ENCODE measurements at regions not wholly inside any gene's neighbourhood (a gene's known extent, or its start where the extent isn't known, plus 50 kb on each side); places are given as distances from the start of the nearest gene placed in this dataset.

DNA sequence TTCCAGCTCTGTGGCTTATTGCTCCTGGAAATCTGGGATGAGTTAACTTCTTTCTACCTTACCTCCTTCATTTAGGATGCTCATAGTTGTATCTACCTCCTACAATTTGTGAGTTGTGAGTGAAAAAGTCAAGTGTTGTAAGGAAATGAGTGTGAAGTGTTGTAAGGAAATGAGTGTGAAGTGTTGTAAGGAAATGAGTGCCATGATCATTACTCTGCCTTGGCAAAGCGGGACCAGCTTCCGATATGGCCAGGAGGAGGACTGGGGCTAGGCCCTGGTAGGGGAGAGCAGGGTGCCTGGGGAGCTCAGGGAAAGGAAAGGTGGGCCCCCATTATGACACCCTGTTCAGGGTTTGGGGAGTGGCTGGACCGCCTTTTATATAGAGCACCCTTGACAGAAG, 435.2 kb downstream of the FGF9 start:
- Mint-ChIP-seq H3K4me1 (ENCODE audit: low read depth) (peaks cover 28% of the 10 kb centered on the region), H3K4me3 (no peak overlapping the region), H3K27ac (no peak overlapping the region)

DNA sequence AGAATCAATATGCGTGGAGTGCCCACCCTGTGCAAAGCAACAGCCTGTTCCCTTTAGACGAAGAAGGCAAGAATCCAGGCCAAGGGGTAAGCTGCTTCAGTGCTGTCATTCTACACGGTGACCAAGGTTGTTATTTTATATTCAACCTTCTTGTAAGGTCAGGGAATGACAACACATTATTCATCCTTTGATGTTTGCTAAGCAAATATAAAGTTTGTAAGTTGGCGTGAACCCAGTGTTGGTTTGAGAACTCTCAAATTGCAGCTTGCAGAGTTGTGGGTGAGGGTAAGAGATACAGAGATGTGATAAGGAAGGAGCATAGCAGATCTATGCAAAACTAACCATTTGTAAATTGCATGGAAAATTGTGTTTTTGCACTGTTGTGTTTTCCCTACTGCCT, 436.7 kb downstream of the FGF9 start:
- Mint-ChIP-seq H3K4me1 (ENCODE audit: low read depth) (peaks cover 32% of the 10 kb centered on the region), H3K27me3 (ENCODE audit: low read depth) (no peaks in the 10 kb centered on the region), H3K27ac (no peak overlapping the region), H3K36me3 (ENCODE audit: low read depth) (peaks cover 2% of the 10 kb centered on the region), H3K9me3 (peaks cover 16% of the 10 kb centered on the region), H3K4me3 (peak overlapping the region; percentile 42)

More for the DNA sequence above, 435.2 kb downstream of the FGF9 start:
- H3K9me3 Mint-ChIP-seq, result peaks cover 24% of the 10 kb centered on the region
- peaks cover 4% of the 10 kb centered on the region for H3K36me3 Mint-ChIP-seq (ENCODE audit: low read depth)
- no peaks in the 10 kb centered on the region for H3K27me3 Mint-ChIP-seq (ENCODE audit: low read depth)

DNA sequence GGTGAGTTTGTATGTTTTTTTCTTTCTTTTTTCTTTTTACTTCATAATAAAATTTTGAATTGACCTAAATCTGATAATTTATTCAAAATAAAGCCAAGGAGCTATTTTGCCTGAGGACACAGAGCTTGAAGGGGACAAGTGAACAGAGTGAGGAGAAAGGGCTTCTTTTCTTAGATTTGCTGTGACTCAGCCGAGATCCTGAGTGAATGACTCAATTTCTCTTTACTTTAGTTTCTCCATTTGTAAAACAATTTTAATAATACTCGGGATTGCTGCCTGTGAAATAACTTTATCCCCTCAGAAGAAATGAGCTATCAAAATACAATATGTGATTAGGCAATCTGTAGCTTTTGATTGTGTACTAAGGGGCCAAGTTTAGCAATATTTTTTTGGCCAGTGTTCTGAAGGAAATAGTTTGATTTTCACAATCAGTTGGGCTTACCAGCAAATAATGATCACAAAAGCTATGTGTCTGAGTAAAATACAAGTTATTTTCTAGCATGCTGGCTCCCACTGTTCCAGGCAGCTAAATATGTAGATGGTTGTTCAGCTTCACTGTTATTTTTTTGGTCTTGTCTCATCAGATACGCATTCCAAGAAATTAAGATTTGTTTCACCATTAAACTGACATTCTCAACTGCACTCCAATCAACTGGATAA, 437.5 kb downstream of the FGF9 start:
- H3K27ac Mint-ChIP-seq, result peak overlapping the region; percentile 47
- H3K9me3 Mint-ChIP-seq, result peaks cover 19% of the 10 kb centered on the region

GRCh38 chr13:22108979-22109378, 438.1 kb downstream of the FGF9 start:
- H3K4me3 Mint-ChIP-seq, result no peak overlapping the region
- peaks cover 21% of the 10 kb centered on the region for H3K9me3 Mint-ChIP-seq
- peaks cover 5% of the 10 kb centered on the region for H3K36me3 Mint-ChIP-seq (ENCODE audit: low read depth)
- no peaks in the 10 kb centered on the region for H3K27me3 Mint-ChIP-seq (ENCODE audit: low read depth)
- peaks cover 35% of the 10 kb centered on the region for H3K4me1 Mint-ChIP-seq (ENCODE audit: low read depth)
- no peak overlapping the region for H3K27ac Mint-ChIP-seq

More for the DNA sequence above, 437.5 kb downstream of the FGF9 start:
- H3K4me3 Mint-ChIP-seq, result no peak overlapping the region
- no peaks in the 10 kb centered on the region for H3K27me3 Mint-ChIP-seq (ENCODE audit: low read depth)
- H3K4me1 Mint-ChIP-seq (ENCODE audit: low read depth), result peaks cover 32% of the 10 kb centered on the region
- peaks cover 4% of the 10 kb centered on the region for H3K36me3 Mint-ChIP-seq (ENCODE audit: low read depth)

- no peaks in the 10 kb centered on the region for H3K27me3 Mint-ChIP-seq (ENCODE audit: low read depth)
- peaks cover 7% of the 10 kb centered on the region for H3K36me3 Mint-ChIP-seq (ENCODE audit: low read depth)
- H3K27ac Mint-ChIP-seq, result no peak overlapping the region
- H3K4me3 Mint-ChIP-seq, result no peak overlapping the region
- H3K4me1 Mint-ChIP-seq (ENCODE audit: low read depth), result peaks cover 47% of the 10 kb centered on the region
- peaks cover 18% of the 10 kb centered on the region for H3K9me3 Mint-ChIP-seq
These were observed 439.5 kb downstream of the FGF9 start for GRCh38 chr13:22110368-22110767.

GRCh38 chr13:22111152-22111783, 440.4 kb downstream of the FGF9 start:
- Mint-ChIP-seq H3K27ac (no peak overlapping the region), H3K9me3 (peaks cover 22% of the 10 kb centered on the region), H3K4me3 (no peak overlapping the region), H3K4me1 (ENCODE audit: low read depth) (peaks cover 47% of the 10 kb centered on the region), H3K27me3 (ENCODE audit: low read depth) (no peaks in the 10 kb centered on the region), H3K36me3 (ENCODE audit: low read depth) (peaks cover 10% of the 10 kb centered on the region)

GRCh38 chr13:22111961-22112360, 441.1 kb downstream of the FGF9 start:
- peaks cover 10% of the 10 kb centered on the region for H3K36me3 Mint-ChIP-seq (ENCODE audit: low read depth)
- H3K9me3 Mint-ChIP-seq, result peaks cover 25% of the 10 kb centered on the region
- H3K27ac Mint-ChIP-seq, result no peak overlapping the region
- peaks cover 42% of the 10 kb centered on the region for H3K4me1 Mint-ChIP-seq (ENCODE audit: low read depth)
- H3K27me3 Mint-ChIP-seq (ENCODE audit: low read depth), result no peaks in the 10 kb centered on the region
- no peak overlapping the region for H3K4me3 Mint-ChIP-seq

DNA sequence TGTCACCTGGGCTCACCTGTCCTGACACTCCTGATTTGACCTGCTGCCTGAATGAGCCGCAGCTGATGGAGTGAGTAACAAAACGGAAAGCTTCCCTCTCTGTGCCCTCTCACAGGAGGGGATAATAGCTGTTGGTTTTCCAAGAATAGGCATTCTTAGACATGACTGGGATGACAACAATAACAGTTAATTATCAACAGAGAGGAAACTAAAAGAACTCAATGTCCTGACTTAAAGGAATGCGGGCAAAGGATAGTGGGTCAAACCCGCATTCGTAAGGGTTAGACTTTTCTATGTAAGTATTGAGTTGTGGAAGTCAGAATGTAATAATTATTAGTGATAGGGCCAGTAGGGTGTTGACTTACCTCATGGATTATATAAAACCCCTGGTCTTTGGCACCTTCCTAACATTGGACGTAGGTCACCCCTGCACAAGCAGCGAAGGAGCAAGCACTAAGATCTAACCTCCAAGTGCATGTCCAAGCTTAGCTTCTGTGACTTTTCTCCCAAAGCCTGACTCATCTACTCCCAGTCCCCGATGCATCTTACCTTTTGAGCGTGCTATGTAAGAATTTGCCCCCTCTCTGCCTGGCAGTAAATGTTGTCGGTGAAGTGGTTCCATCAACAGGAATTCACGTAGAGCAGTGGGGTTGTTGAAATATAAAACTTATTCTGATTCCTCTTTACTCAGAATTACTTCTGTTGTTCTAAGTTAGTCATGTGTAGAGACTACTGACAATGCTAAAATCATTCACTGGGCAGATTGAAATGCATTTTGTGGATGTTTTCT, 442.3 kb downstream of the FGF9 start:
- no peak overlapping the region for H3K27ac Mint-ChIP-seq
- H3K4me3 Mint-ChIP-seq, result no peak overlapping the region
- peaks cover 32% of the 10 kb centered on the region for H3K4me1 Mint-ChIP-seq (ENCODE audit: low read depth)
- peaks cover 11% of the 10 kb centered on the region for H3K36me3 Mint-ChIP-seq (ENCODE audit: low read depth)
- H3K27me3 Mint-ChIP-seq (ENCODE audit: low read depth), result no peaks in the 10 kb centered on the region
- H3K9me3 Mint-ChIP-seq, result peaks cover 28% of the 10 kb centered on the region

GRCh38 chr13:22114630-22115311, 443.9 kb downstream of the FGF9 start:
- Mint-ChIP-seq H3K27ac (peak overlapping the region; percentile 89), H3K27me3 (ENCODE audit: low read depth) (no peaks in the 10 kb centered on the region), H3K9me3 (peaks cover 28% of the 10 kb centered on the region), H3K4me3 (peak overlapping the region; percentile 25), H3K36me3 (ENCODE audit: low read depth) (peaks cover 10% of the 10 kb centered on the region), H3K4me1 (ENCODE audit: low read depth) (peaks cover 34% of the 10 kb centered on the region)

DNA sequence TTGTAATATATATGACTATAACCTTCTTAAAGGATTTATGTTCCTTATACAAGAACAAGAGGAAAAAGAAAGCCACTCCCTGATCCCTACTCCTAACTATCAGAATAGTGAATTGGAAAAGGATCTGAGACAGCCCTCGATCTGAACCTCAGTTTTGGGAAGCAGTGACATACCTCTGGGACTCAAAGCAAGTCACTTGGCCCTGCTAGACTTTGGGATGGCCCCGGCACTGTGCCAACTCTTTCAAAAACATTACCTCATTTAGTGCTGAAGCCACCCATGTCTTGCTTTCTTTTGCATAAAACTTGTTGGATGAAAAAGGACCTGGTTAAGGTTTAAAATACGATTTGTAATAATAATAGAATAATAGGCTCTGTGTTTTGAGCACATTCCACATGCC, 447.3 kb downstream of the FGF9 start:
- Mint-ChIP-seq H3K4me3 (no peak overlapping the region), H3K9me3 (peaks cover 23% of the 10 kb centered on the region), H3K27me3 (ENCODE audit: low read depth) (no peaks in the 10 kb centered on the region), H3K4me1 (ENCODE audit: low read depth) (peaks cover 26% of the 10 kb centered on the region), H3K27ac (no peak overlapping the region), H3K36me3 (ENCODE audit: low read depth) (peaks cover 7% of the 10 kb centered on the region)

- Mint-ChIP-seq H3K4me3 (no peak overlapping the region), H3K27ac (no peak overlapping the region), H3K36me3 (ENCODE audit: low read depth) (peaks cover 3% of the 10 kb centered on the region), H3K4me1 (ENCODE audit: low read depth) (peaks cover 11% of the 10 kb centered on the region), H3K9me3 (peaks cover 8% of the 10 kb centered on the region), H3K27me3 (ENCODE audit: low read depth) (no peaks in the 10 kb centered on the region)
These were observed 449.8 kb downstream of the FGF9 start for GRCh38 chr13:22120646-22121045.

DNA sequence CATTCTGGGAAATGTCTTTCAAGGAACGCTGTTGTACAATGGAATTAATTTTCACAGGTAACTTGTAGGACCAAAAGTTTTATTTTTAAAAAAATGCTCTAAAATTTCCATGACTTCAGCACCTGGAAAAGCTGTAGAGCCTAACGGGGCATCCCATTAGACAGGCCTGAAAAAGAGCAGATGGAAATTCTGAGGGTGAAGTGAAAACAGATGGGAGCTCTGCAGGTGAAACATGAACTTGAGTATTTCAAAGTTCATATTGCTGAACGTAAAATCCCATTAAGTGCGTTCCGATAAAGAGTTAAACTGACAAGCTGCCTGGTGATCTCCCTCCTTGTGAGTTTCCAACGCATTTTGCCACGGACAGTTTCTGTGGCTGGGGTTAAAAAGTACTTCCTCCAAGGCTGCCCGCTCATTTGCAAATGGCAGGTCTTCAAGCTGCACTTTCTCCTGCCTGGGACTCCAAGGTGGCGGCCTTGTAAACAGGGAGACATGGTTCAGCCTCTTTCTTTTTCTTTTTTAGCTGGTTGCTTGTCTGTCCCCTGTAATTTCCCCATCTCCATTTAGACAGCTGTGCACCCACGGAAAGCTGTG, 450.4 kb downstream of the FGF9 start:
- Mint-ChIP-seq H3K27ac (no peak overlapping the region), H3K36me3 (ENCODE audit: low read depth) (peaks cover 2% of the 10 kb centered on the region), H3K4me1 (ENCODE audit: low read depth) (peaks cover 15% of the 10 kb centered on the region), H3K27me3 (ENCODE audit: low read depth) (no peaks in the 10 kb centered on the region), H3K4me3 (no peak overlapping the region), H3K9me3 (peaks cover 7% of the 10 kb centered on the region)

DNA sequence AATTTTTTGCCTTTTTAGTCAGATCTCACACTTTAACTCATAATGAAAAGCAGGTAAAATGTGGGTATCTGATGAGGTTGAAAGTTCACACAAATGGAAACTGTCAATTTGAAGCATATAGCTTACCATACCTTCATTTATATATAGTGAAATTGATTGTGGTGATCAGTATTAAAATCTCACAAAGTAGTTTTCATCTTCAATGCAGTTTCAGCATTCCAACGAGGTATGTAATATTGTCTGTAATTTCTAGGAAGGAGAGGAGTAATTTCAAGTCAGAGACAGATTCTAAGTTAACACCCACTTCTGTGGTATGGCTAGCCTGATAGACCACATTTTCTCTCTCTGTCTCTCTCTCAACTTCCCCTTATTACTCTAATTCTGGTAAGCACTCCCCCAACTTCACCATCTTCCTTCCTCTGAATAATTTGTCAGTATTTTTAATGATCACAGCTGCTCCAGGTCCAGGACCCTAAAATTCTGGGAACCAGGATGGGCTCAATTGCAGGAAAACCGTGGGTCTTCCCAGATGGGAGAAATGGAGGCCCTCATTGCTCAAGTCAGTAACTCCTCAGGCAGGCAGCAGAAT, 455.7 kb downstream of the FGF9 start:
- H3K27ac Mint-ChIP-seq, result peak overlapping the region; percentile 5
- H3K36me3 Mint-ChIP-seq (ENCODE audit: low read depth), result peaks cover 1% of the 10 kb centered on the region
- peak overlapping the region; percentile 39 for H3K4me3 Mint-ChIP-seq
- no peaks in the 10 kb centered on the region for H3K27me3 Mint-ChIP-seq (ENCODE audit: low read depth)
- H3K4me1 Mint-ChIP-seq (ENCODE audit: low read depth), result peaks cover 21% of the 10 kb centered on the region
- H3K9me3 Mint-ChIP-seq, result peaks cover 8% of the 10 kb centered on the region
